GM18909 (cell line): ENCODE measurements at regions not wholly inside any gene's neighbourhood (a gene's known extent, or its start where the extent isn't known, plus 50 kb on each side); places are given as distances from the start of the nearest gene placed in this dataset.

Source experiments
- ATAC-seq: cut with Tn5 transposase; IDR thresholded peaks from one replicate; pipeline ENCODE4 v1.9.1; 2021; ENCODE audit warnings: mild to moderate bottlenecking; ENCODE audit not compliant: unreplicated experiment, poor library complexity

- ATAC-seq: no peak
Measured at GRCh38 chr13:79767126-79767525, 286.2 kb downstream of the NDFIP2 start.

- ATAC-seq: no peak
Measured at GRCh38 chr13:79765331-79765730, 284.4 kb downstream of the NDFIP2 start.

GRCh38 chr13:79749984-79750551 lies 269.1 kb downstream of the NDFIP2 start:
- ATAC-seq: no peak

- ATAC-seq: no peak
Measured at GRCh38 chr13:79749566-79749965, 268.6 kb downstream of the NDFIP2 start.

GRCh38 chr13:79745081-79745480 lies 264.1 kb downstream of the NDFIP2 start:
- ATAC-seq: no peak

- no peak for ATAC-seq
Measured at GRCh38 chr13:79742923-79743322, 262.0 kb downstream of the NDFIP2 start.

- no peak for ATAC-seq
Measured at GRCh38 chr13:79740991-79741390, 260.0 kb downstream of the NDFIP2 start.

- no peak for ATAC-seq
Measured at GRCh38 chr13:79736356-79736755, 255.4 kb downstream of the NDFIP2 start.

- ATAC-seq: no peak
Measured at GRCh38 chr13:79735228-79735627, 254.3 kb downstream of the NDFIP2 start.

- no peak for ATAC-seq
Measured at GRCh38 chr13:79727086-79727485, 246.1 kb downstream of the NDFIP2 start.

GRCh38 chr13:79725841-79726240 lies 244.9 kb downstream of the NDFIP2 start:
- no peak for ATAC-seq

GRCh38 chr13:79724348-79725103 lies 243.6 kb downstream of the NDFIP2 start:
- ATAC-seq: no peak

GRCh38 chr13:79723519-79724024 lies 242.6 kb downstream of the NDFIP2 start:
- ATAC-seq: no peak

GRCh38 chr13:79722885-79723445 lies 242.0 kb downstream of the NDFIP2 start:
- no peak for ATAC-seq

GRCh38 chr13:79716191-79716590 lies 235.2 kb downstream of the NDFIP2 start:
- ATAC-seq: no peak

- ATAC-seq: no peak
Measured at GRCh38 chr13:79711631-79712030, 230.7 kb downstream of the NDFIP2 start.

GRCh38 chr13:79710376-79710775 lies 229.4 kb downstream of the NDFIP2 start:
- ATAC-seq: no peak

- ATAC-seq: no peak
Measured at GRCh38 chr13:79709471-79709870, 228.5 kb downstream of the NDFIP2 start.

GRCh38 chr13:79703772-79704171 lies 222.8 kb downstream of the NDFIP2 start:
- ATAC-seq: no peak

- no peak for ATAC-seq
Measured at GRCh38 chr13:79695754-79696153, 214.8 kb downstream of the NDFIP2 start.

- no peak for ATAC-seq
Measured at GRCh38 chr13:79692846-79693245, 211.9 kb downstream of the NDFIP2 start.

- ATAC-seq: no peak
Measured at GRCh38 chr13:79691826-79692225, 210.9 kb downstream of the NDFIP2 start.
